ENCODE measurements at regions not wholly inside any gene's neighbourhood (a gene's known extent, or its start where the extent isn't known, plus 50 kb on each side); places are given as distances from the start of the nearest gene placed in this dataset.

DNA sequence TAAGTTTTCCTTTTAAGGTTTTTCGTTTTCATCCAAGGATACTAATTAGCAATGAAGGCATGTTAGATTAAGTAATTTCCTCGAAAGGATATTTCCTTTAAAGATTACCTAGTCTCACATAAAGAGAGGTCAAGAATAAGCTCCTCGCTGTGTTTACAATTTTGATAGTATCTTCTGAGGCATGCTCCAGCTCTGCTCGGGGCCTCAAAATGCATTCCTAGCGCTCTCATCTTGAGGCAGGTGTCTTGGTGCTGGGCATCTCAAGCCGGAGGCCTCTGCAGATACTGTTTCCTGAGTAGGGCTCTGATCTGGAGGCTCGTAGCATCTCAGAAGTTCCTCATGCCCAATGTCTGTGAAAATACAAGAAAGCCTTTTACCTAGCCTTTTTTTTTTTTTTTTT is 128.6 kb upstream of the SNX19 start:
- in situ Hi-C loops (cut with MboI; ENCODE audit: low sequenced_read_pairs), result no loop called here

DNA sequence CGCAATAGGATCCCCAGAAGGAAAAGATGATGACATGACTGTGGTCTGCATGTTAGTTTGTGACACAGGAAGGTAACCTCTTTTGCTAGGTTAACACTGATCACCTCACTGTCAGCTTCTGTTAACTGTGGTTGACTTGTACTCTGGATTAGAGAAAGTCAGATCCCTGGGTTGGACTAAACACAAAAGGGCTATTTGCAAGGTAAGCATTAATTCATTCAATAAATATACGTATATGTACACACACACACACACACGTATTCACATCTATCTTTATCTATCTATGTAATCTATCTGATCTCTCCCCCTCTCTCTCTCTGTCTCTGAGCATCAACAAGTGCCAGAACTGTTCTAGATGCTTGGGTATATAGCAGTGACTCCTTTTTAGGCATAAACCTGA is 136.1 kb upstream of the SNX19 start:
- in situ Hi-C loops (cut with MboI; ENCODE audit: low sequenced_read_pairs), result loop anchor here (25.0 kb wide), 1 partner anchor 460 kb away; no protein-coding TSS in a partner anchor

DNA sequence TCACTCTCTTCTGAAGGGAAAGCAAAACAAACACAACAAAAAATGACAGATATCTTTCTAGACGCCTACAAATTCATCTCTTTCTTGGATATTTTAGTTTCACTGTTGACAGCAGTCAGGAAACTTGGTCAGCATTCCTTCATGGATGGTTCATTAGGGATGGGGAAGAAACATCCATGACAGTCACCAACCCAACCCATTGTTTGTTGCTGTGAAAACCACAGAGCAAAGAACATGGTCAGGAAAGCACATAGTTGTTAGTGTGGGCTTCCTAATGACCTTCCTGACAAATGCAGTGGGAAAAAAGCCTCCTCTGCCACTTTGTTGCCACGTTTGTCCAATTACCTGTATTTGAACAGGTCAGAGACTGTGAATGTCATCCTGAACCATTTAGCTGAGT is 139.8 kb upstream of the SNX19 start:
- in situ Hi-C loops (cut with MboI; ENCODE audit: low sequenced_read_pairs), result loop anchor here (25.0 kb wide), 1 partner anchor 456 kb away; no protein-coding TSS in a partner anchor

GRCh38 chr11:131063638-131064037 is 147.4 kb upstream of the SNX19 start:
- in situ Hi-C loops (cut with MboI; ENCODE audit: low sequenced_read_pairs), result loop anchor here (25.0 kb wide), 1 partner anchor 449 kb away; no protein-coding TSS in a partner anchor

- in situ Hi-C loops (cut with MboI; ENCODE audit: low sequenced_read_pairs), result loop anchor here (25.0 kb wide), 1 partner anchor 448 kb away; no protein-coding TSS in a partner anchor
These were observed 148.2 kb upstream of the SNX19 start for GRCh38 chr11:131064373-131064991.

DNA sequence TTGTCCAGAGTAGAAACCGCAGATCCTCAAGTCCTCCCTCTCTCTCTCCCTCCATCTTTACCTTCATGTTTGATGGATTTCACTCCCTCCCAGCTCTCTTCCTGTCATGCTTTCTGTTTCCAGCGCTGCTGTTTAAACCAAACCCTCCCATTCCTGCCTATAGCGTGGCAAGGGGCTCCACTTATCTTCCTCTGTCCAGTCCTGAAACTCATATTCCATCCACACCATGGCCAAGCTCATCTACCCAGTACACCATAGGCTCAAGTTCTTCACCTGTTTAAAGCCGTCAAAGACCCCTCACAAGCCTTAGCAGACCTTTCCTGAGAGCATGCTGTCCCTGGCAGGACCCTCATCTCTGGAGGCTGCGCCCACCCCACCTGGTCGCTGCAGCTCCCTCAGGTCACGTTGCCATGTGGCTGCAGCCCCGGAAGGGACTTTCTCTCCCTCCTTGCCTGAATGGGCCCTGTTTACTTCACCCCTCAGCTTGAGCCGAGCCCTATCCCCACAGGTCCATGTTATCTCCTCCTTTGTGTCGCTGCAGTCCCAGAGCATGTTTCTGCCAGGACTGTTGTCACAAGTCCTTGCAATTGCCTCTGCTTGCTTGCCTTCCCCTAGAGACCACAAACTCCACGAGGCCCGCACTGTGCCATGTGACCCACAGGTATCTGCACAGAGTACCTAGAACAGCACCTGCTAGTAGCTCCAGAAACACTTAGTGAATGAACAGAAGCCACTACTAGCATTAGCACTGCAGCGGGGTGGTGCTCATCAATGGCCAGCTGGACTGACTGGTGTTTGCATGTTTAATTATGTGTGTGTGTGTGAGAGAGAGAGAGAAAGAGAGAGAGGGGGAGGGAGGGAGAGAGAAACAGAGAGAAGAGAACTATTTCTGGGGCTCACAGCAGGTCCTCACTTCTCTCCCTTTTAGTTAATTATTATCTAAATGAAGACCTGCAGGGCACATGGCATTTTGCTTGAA is 149.4 kb upstream of the SNX19 start:
- in situ Hi-C loops (cut with MboI; ENCODE audit: low sequenced_read_pairs), result loop anchor here (25.0 kb wide), 1 partner anchor 447 kb away; no protein-coding TSS in a partner anchor

- in situ Hi-C loops (cut with MboI; ENCODE audit: low sequenced_read_pairs), result loop anchor here (25.0 kb wide), 1 partner anchor 446 kb away; no protein-coding TSS in a partner anchor
These were observed 150.3 kb upstream of the SNX19 start for GRCh38 chr11:131066551-131066950.

DNA sequence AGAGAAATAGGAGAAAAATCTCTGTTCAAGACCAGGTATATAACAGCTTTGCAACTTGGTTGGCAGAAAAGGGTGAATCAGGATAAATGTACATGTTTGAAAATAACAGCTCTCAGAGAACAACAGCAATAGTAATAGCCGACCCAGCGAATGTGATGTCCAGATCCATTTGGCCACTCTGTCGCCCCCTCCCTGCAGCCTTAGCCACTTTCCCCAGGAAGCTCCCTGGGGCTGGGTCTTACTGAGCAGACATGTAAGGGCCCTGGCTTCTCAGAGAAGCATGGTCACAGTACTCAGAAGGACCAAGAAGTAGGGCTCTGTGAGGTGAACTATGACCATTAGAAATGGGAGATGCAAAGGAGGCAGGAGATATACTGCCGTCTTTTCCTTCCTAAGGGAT is 154.1 kb upstream of the SNX19 start:
- in situ Hi-C loops (cut with MboI; ENCODE audit: low sequenced_read_pairs), result loop anchor here (25.0 kb wide), 1 partner anchor 442 kb away; no protein-coding TSS in a partner anchor

GRCh38 chr11:131073167-131073566 is 156.9 kb upstream of the SNX19 start:
- in situ Hi-C loops (cut with MboI; ENCODE audit: low sequenced_read_pairs), result loop anchor here (25.0 kb wide), 1 partner anchor 439 kb away; no protein-coding TSS in a partner anchor

DNA sequence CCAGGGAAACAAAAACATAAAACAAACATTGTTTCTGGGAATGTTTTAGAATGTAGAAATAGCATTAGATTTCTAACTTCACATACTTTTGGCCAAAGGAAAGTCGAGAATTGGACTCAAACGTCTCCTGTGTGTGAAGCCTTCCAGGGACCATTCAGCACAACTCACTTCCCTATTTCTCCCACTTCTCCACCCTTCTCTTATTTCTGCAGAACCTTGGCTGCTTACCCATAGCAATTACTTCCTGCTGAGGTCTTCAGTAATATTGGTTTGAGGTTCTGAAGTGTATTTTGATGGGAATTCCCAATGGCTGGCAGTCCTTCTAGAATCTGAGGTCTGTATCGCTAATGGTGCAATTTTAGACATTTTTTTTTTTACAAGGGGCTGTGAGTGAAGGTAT is 158.3 kb upstream of the SNX19 start:
- in situ Hi-C loops (cut with MboI; ENCODE audit: low sequenced_read_pairs), result loop anchor here (25.0 kb wide), 1 partner anchor 438 kb away; no protein-coding TSS in a partner anchor

DNA sequence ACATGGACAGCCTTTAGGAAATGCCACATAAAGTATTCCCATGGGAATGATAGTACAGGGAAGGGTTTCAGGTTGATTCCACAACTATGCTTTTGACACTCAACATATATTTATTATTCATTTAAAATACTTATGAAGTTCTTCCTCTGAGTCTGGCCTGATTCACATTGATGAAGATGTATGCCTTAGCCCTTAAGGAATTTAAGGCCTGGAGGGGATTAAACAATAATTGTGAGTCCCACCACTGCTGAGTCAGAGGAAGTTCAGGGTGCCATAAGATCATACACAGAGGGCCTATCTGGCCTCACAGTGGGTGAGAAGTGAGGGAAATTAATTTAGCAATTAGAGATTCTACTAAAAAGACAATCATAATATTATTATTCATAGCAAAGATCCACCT is 161.1 kb upstream of the SNX19 start:
- in situ Hi-C loops (cut with MboI; ENCODE audit: low sequenced_read_pairs), result no loop called here

- in situ Hi-C loops (cut with MboI; ENCODE audit: low sequenced_read_pairs), result no loop called here
These were observed 162.8 kb upstream of the SNX19 start for GRCh38 chr11:131079036-131079435.

- in situ Hi-C loops (cut with MboI; ENCODE audit: low sequenced_read_pairs), result no loop called here
These were observed 173.5 kb upstream of the SNX19 start for GRCh38 chr11:131089727-131090245.

DNA sequence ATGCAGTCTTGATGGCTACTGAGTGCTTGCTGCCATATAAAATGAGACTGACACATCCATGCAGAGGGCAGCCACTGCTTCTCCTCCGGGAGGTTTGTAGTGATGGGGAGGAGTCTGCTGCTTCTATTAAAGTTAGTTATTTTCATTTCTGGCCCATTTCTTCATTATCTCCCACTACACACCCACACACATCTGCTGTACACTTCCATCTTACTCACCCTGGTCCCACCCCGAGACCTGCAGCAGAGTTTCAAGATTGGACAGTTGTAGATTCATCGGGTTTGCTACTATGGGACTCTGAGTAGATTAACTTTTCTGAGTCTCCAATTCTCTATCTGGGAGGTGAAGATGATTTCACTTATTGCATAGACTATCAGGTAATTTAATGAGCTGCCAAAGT is 176.2 kb upstream of the SNX19 start:
- in situ Hi-C loops (cut with MboI; ENCODE audit: low sequenced_read_pairs), result no loop called here

DNA sequence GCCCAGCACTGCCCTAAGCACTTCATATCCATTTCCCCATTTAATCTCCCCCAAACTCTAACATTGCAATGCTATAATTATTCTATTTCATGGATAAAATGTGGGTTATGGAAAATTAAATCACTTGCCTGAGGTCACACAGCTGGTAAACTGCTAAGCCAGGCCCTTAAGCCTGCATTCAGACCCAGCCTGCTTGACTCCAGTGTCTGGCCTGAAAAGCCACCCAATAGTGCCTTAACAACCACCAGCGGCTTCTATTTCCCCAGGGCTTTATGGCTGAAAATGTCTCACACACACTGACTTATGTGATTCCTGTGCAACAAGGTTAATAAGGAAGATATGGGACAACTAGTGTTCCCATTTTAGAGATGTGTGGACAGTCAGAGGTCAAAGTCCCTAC is 178.5 kb upstream of the SNX19 start:
- in situ Hi-C loops (cut with MboI; ENCODE audit: low sequenced_read_pairs), result no loop called here

GRCh38 chr11:131095511-131096185 is 179.4 kb upstream of the SNX19 start:
- in situ Hi-C loops (cut with MboI; ENCODE audit: low sequenced_read_pairs), result no loop called here

DNA sequence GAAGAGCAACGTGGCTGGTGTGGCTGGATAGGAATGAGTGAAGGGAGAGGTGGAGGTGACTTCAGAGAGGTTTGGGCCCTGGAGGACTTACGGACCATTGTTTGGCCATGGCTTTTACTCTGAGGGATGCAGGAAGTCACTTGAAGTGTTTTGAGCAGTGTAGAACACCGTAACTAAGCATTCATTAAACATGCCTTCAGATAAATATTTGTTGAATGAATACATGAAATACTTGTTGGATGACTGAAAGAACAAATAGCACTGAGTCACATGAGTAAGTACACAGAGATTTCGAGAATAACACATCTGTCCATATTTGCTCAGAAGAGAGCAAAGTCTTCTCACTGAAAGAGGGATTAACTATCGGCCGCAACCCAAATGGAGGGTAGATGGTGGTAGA is 182.7 kb upstream of the SNX19 start:
- in situ Hi-C loops (cut with MboI; ENCODE audit: low sequenced_read_pairs), result no loop called here

DNA sequence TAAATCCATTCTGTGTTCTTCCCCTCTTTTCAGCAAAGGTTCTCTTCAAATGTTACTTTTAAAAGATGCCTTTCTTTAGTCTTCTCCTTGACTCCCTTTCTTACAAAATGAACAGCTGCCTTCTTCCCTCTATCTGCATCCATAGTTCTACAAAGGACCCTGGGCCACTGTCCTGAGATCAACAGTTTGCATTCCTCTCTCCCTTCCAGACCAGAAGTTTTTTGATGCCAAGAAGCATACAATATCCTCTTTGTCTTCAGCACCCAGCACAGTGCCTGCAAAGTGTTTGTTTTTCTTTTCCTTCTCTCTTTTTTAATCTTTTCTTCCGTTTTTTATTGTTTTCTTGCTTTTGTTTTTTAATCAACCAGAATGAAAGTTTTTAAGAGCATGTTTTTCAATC is 183.5 kb upstream of the SNX19 start:
- in situ Hi-C loops (cut with MboI; ENCODE audit: low sequenced_read_pairs), result no loop called here

DNA sequence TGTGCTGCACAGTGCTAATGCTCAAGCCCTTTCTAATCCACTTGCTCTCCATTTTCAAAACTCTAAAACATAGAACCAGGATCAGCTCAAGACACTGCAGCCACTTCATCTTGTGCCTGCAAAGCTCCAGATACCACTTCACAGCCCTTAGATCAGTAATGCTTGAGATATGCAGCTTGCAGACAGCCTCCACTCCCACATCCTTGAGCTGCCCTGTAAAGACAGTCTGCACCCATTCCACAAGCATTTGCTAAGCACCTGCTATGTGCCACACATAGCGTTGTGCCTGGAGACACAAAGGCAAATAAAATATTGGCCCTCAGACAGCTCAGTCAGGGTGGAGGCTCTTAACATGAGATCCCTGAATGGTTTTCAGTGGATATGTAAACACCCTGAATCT is 192.5 kb upstream of the SNX19 start:
- in situ Hi-C loops (cut with MboI; ENCODE audit: low sequenced_read_pairs), result no loop called here

- in situ Hi-C loops (cut with MboI; ENCODE audit: low sequenced_read_pairs), result no loop called here
These were observed 193.0 kb upstream of the SNX19 start for GRCh38 chr11:131109257-131109656.

DNA sequence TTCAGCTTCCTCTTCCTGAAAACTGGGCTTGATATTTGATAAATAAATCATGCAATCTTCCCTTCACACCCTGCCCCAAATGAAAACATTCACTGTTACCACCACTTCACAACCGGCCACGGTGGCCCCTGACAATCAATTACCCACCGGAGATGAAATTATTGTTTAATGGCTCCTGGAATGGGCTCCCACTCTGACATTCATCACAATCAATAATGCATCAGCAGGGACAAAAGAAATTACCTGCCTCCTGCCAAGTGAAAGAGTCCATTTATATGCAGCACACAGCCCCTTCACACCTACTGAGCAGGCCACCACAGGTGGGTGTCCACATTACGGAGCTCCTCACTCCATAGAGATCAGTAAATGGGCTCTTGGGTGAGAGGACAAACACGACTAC is 193.5 kb upstream of the SNX19 start:
- in situ Hi-C loops (cut with MboI; ENCODE audit: low sequenced_read_pairs), result no loop called here
